ENCODE measurements at regions not wholly inside any gene's neighbourhood (a gene's known extent, or its start where the extent isn't known, plus 50 kb on each side); places are given as distances from the start of the nearest gene placed in this dataset.
"Not testable (repeated sequence)": the region's sequence is repeated elsewhere in the genome, so short reads cannot be mapped to it uniquely, and the experiment has no call there.

- H3K4me3 ChIP-seq (ENCODE audit: low read depth, low read length), result no peak overlapping the region
- DNase-seq (ENCODE audit: low read depth), result no peak
- TF ChIP-seq, protein P1, sequence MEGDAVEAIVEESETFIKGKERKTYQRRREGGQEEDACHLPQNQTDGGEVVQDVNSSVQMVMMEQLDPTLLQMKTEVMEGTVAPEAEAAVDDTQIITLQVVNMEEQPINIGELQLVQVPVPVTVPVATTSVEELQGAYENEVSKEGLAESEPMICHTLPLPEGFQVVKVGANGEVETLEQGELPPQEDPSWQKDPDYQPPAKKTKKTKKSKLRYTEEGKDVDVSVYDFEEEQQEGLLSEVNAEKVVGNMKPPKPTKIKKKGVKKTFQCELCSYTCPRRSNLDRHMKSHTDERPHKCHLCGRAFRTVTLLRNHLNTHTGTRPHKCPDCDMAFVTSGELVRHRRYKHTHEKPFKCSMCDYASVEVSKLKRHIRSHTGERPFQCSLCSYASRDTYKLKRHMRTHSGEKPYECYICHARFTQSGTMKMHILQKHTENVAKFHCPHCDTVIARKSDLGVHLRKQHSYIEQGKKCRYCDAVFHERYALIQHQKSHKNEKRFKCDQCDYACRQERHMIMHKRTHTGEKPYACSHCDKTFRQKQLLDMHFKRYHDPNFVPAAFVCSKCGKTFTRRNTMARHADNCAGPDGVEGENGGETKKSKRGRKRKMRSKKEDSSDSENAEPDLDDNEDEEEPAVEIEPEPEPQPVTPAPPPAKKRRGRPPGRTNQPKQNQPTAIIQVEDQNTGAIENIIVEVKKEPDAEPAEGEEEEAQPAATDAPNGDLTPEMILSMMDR (IDR thresholded peaks at IDR 0.05; ENCODE audit: low read depth, low read length, missing control alignments), result no peak
- in situ Hi-C loops (cut with HindIII; ENCODE audit: low sequenced_read_pairs), result no loop called here
Observed at GRCh38 chr7:20543500-20543899, 72.0 kb upstream of the ABCB5 start.

GRCh38 chr7:20545016-20545415 is 70.5 kb upstream of the ABCB5 start:
- TF ChIP-seq, protein P1 (IDR thresholded peaks at IDR 0.05; ENCODE audit: low read depth, low read length, missing control alignments), result no peak
- H3K4me3 ChIP-seq (ENCODE audit: low read depth, low read length), result no peak overlapping the region
- in situ Hi-C loops (cut with HindIII; ENCODE audit: low sequenced_read_pairs), result no loop called here
- DNase-seq (ENCODE audit: low read depth), result no peak

GRCh38 chr7:20546958-20547357 is 68.5 kb upstream of the ABCB5 start:
- in situ Hi-C loops (cut with HindIII; ENCODE audit: low sequenced_read_pairs); DNase-seq (ENCODE audit: low read depth); H3K4me3 ChIP-seq (ENCODE audit: low read depth, low read length): not testable (repeated sequence)

GRCh38 chr7:20554072-20554471 is 61.4 kb upstream of the ABCB5 start:
- TF ChIP-seq, protein P1 (IDR thresholded peaks at IDR 0.05; ENCODE audit: low read depth, low read length, missing control alignments), result no peak
- H3K4me3 ChIP-seq (ENCODE audit: low read depth, low read length), result no peak overlapping the region
- in situ Hi-C loops (cut with HindIII; ENCODE audit: low sequenced_read_pairs), result no loop called here
- DNase-seq (ENCODE audit: low read depth), result no peak

- no peak for DNase-seq (ENCODE audit: low read depth)
- H3K4me3 ChIP-seq (ENCODE audit: low read depth, low read length), result no peak overlapping the region
- TF ChIP-seq, protein P1 (IDR thresholded peaks at IDR 0.05; ENCODE audit: low read depth, low read length, missing control alignments), result no peak
- in situ Hi-C loops (cut with HindIII; ENCODE audit: low sequenced_read_pairs), result no loop called here
Observed at GRCh38 chr7:20556091-20556490, 59.4 kb upstream of the ABCB5 start.

GRCh38 chr7:20557116-20557515 is 58.4 kb upstream of the ABCB5 start:
- no peak overlapping the region for H3K4me3 ChIP-seq (ENCODE audit: low read depth, low read length)
- DNase-seq (ENCODE audit: low read depth), result no peak
- TF ChIP-seq, protein P1 (IDR thresholded peaks at IDR 0.05; ENCODE audit: low read depth, low read length, missing control alignments), result no peak
- in situ Hi-C loops (cut with HindIII; ENCODE audit: low sequenced_read_pairs), result no loop called here

GRCh38 chr7:20558963-20559716 is 56.3 kb upstream of the ABCB5 start:
- TF ChIP-seq, protein P1 (IDR thresholded peaks at IDR 0.05; ENCODE audit: low read depth, low read length, missing control alignments), result no peak
- in situ Hi-C loops (cut with HindIII; ENCODE audit: low sequenced_read_pairs), result no loop called here
- DNase-seq (ENCODE audit: low read depth), result no peak
- no peak overlapping the region for H3K4me3 ChIP-seq (ENCODE audit: low read depth, low read length)
